HEK293T (cell line): ENCODE measurements at regions not wholly inside any gene's neighbourhood (a gene's known extent, or its start where the extent isn't known, plus 50 kb on each side); places are given as distances from the start of the nearest gene placed in this dataset.
A peak's percentile ranks its signal among the peaks of the same experiment; 100 is the strongest.

Experiments
- CTCF ChIA-PET: fragments of 350-600 bp; formaldehyde crosslinking; extraction: SDS; loops from one replicate; lab custom pipeline; 2021; ENCODE audit warnings: antibody characterized with exemption, inconsistent platforms; lab: Yijun Ruan, JAX
- POLR2A ChIA-PET: fragments of 350-600 bp; formaldehyde crosslinking; extraction: SDS; loops from one replicate; lab custom pipeline; 2020; ENCODE audit warnings: antibody characterized with exemption, inconsistent platforms; lab: Yijun Ruan, JAX
- DNase-seq: peaks from one replicate; pipeline ENCODE4 v3.0.0; 2012; ENCODE audit warnings: mixed read lengths; ENCODE audit errors: extremely low spot score
- ARNT ChIP-seq: fragments of 450-650 bp; IDR thresholded peaks from 2 replicates; pipeline ENCODE4 v1.6.1; 2017; ENCODE audit warnings: mild to moderate bottlenecking
- BHLHE40 ChIP-seq: fragments of 450-650 bp; IDR thresholded peaks from 2 replicates; pipeline ENCODE4 v1.6.1; 2016; ENCODE audit warnings: mild to moderate bottlenecking, moderate library complexity, borderline replicate concordance
- CTBP1 ChIP-seq: fragments of 450-650 bp; IDR thresholded peaks from 2 replicates; pipeline ENCODE4 v1.6.1; 2016; ENCODE audit warnings: borderline replicate concordance
- ELF4 ChIP-seq: fragments of 450-650 bp; IDR thresholded peaks from 2 replicates; pipeline ENCODE4 v1.6.1; 2017; ENCODE audit warnings: antibody characterized with exemption
- FOXA1 ChIP-seq: fragments of 450-650 bp; IDR thresholded peaks from 2 replicates; pipeline ENCODE4 v1.6.1; 2016; ENCODE audit warnings: mild to moderate bottlenecking
- FOXK2 ChIP-seq: fragments of 450-650 bp; IDR thresholded peaks from 2 replicates; pipeline ENCODE4 v1.6.1; 2016; ENCODE audit warnings: mild to moderate bottlenecking
- FOXM1 ChIP-seq: fragments of 450-650 bp; IDR thresholded peaks from 2 replicates; pipeline ENCODE4 v1.6.1; 2017; ENCODE audit warnings: mild to moderate bottlenecking, borderline replicate concordance
- HDGF ChIP-seq: fragments of 450-650 bp; IDR thresholded peaks from 2 replicates; pipeline ENCODE4 v1.6.1; 2017; ENCODE audit warnings: antibody characterized with exemption, borderline replicate concordance
- L3MBTL2 ChIP-seq: fragments of 450-650 bp; conservative IDR thresholded peaks from 2 replicates; pipeline ENCODE4 v1.6.1; 2016; ENCODE audit warnings: mild to moderate bottlenecking
- LEF1 ChIP-seq: fragments of 450-650 bp; IDR thresholded peaks from 2 replicates; pipeline ENCODE4 v1.6.1; 2017; ENCODE audit warnings: mild to moderate bottlenecking, borderline replicate concordance
- NFRKB ChIP-seq: fragments of 450-650 bp; IDR thresholded peaks from 2 replicates; pipeline ENCODE4 v1.6.1; 2016; ENCODE audit warnings: mild to moderate bottlenecking, moderate library complexity
- SP1 ChIP-seq: fragments of 450-650 bp; IDR thresholded peaks from 2 replicates; pipeline ENCODE4 v1.6.1; 2017
- SUZ12 ChIP-seq: fragments of 450-650 bp; IDR thresholded peaks from 2 replicates; pipeline ENCODE4 v1.6.1; 2016; ENCODE audit warnings: mild to moderate bottlenecking
- TARDBP ChIP-seq: fragments of 450-650 bp; IDR thresholded peaks from 2 replicates; pipeline ENCODE4 v1.6.1; 2016
- TF ChIP-seq, protein P1 (sequence below): fragments of 450-650 bp; IDR thresholded peaks from 2 replicates; pipeline ENCODE4 v1.6.1; 2016

GRCh38 chr6:10151144-10151915 is 263.5 kb downstream of the TFAP2A start:
- ChIA-PET CTCF (no interaction called here), POLR2A (no interaction called here)
- no peak for TF ChIP-seq LEF1
- TF ChIP-seq FOXK2 = no peak
- no peak for TF ChIP-seq ELF4
- no peak for TF ChIP-seq TARDBP
- TF ChIP-seq NFRKB = no peak
- no peak for TF ChIP-seq CTBP1
- no peak for TF ChIP-seq HDGF
- DNase-seq = no peak

DNA sequence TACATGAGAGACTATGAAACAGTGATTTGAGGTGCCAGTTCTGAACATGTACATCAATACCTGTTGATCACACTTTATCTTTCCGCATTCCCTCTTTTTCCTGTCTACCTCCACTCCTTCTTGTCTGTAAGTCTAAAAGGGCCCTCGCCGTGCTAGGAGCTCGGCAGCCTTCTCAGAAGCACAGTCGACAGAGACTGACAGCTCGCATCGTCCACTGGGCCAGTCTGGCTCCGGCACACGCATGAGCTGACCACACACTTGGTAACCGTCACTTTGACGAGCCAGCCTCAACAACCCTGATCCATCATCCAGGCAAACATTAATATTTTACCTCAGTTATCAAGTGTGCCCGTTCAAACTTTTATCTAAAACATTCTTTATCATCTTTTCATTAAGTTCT is 265.3 kb downstream of the TFAP2A start:
- ChIA-PET POLR2A (no interaction called here), CTCF (no interaction called here)
- TF ChIP-seq CTBP1 (no peak), FOXA1 (no peak), HDGF (no peak), L3MBTL2 (no peak), SP1 (no peak), NFRKB (no peak), ELF4 (no peak), SUZ12 (no peak), FOXM1 (no peak), FOXK2 (no peak), LEF1 (no peak), TARDBP (no peak)
- TF ChIP-seq, protein P1, sequence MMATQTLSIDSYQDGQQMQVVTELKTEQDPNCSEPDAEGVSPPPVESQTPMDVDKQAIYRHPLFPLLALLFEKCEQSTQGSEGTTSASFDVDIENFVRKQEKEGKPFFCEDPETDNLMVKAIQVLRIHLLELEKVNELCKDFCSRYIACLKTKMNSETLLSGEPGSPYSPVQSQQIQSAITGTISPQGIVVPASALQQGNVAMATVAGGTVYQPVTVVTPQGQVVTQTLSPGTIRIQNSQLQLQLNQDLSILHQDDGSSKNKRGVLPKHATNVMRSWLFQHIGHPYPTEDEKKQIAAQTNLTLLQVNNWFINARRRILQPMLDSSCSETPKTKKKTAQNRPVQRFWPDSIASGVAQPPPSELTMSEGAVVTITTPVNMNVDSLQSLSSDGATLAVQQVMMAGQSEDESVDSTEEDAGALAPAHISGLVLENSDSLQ = no peak

DNA sequence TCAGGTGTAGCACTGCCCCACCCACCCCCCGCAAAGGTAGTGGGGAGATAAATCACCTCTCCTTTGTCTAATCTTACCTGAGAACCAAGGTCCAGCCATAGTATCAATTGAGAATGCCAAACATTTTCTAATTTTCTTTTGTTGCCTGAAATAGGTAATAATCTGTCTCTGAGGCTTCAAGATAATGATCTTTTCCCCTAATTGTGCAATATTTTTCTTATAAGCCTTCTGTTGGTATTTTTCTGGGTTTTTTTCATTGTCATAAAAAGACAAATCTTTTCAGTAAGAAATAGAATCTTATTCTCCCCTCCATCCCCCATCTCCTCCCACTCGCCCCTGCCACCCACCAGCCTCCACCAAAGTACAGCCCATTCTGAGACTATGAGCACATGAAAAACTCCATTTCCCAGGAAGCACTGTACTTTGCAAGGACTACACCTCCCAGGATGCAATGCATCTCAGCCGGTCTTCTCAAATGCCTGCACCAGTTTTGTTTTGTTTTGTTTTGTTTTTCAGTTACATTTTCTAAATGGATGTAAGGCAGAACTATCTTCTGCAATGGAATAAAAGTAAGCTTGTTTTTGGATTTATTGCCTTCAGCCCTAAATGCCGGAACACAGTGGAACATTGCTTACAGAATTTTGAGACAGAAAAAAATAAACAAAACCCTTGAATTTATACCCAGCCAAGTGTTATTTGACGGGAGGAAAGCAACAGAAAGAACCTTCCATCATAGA is 268.0 kb downstream of the TFAP2A start:
- ChIA-PET CTCF (no interaction called here), POLR2A (no interaction called here)
- TF ChIP-seq SUZ12 (peak; percentile 83), FOXA1 (no peak), L3MBTL2 (peak; percentile 54), LEF1 (no peak)
- peak; percentile 75 for DNase-seq

More for the DNA sequence above, 265.3 kb downstream of the TFAP2A start:
- DNase-seq = no peak

- ChIA-PET CTCF (no interaction called here), POLR2A (no interaction called here)
- DNase-seq = no peak
- no peak for TF ChIP-seq ELF4
- TF ChIP-seq L3MBTL2 = no peak
- no peak for TF ChIP-seq NFRKB
- no peak for TF ChIP-seq FOXA1
- TF ChIP-seq ARNT = no peak
- no peak for TF ChIP-seq CTBP1
- TF ChIP-seq TARDBP = no peak
- no peak for TF ChIP-seq SUZ12
- no peak for TF ChIP-seq BHLHE40
- TF ChIP-seq, protein P1 = no peak
Observed at GRCh38 chr6:10144772-10145171, 270.1 kb downstream of the TFAP2A start.

GRCh38 chr6:10141746-10142443 is 273.0 kb downstream of the TFAP2A start:
- ChIA-PET CTCF (no interaction called here), POLR2A (no interaction called here)
- TF ChIP-seq FOXA1 = no peak
- TF ChIP-seq ELF4 = no peak
- DNase-seq = no peak

DNA sequence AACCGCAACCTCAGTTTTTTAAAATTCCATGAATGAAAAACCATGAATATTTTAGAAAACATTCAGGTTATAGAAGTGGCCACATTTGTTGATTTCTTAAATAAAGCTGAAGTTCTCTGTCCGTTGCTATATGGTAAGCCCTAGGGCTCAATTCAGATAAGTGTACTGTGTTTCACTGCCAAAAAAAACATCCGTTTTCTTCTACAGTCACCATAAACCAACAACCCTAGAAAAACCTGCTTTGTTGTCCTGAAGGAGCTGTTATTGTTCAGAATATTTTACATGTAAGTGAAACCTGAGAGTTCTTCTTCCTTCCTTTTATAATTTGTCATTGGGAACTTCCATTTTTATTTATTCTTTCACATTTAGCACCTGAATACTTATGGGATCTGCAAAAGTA is 274.1 kb downstream of the TFAP2A start:
- no peak for DNase-seq
- TF ChIP-seq SP1 (no peak), ELF4 (no peak), FOXM1 (no peak), TARDBP (no peak), ARNT (no peak), LEF1 (no peak), FOXK2 (no peak)
- TF ChIP-seq, protein P1 = no peak
- CTCF ChIA-PET = interaction anchor here (0.6 kb wide), 1 partner anchor 93 kb away, joined by 3 read pairs; no protein-coding TSS in a partner anchor
- POLR2A ChIA-PET = no interaction called here
